ENCODE measurements at regions not wholly inside any gene's neighbourhood (a gene's known extent, or its start where the extent isn't known, plus 50 kb on each side); places are given as distances from the start of the nearest gene placed in this dataset.

DNA sequence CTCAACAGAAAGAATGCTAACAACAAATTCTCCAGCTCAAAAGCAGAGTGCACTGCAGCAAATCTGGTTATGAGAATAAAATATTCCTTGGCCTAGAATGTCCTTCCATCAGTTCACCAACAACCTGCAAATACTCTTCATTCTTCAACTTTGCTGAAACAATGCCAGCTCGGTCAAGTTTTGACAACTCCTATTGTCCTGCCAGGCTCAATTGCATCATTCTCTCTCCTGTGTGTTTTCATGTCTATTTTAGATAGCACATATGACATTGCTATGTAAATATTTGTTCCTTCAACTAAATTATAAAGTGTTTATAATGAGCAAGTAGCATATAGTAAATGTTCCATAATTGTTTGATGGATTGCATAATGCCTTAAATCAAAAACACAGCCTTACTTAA is 463.8 kb downstream of the TLE1 start:
- TF ChIP-seq POLR2A (conservative IDR thresholded peaks at IDR 0.05), result no peak
- TF ChIP-seq ZNF584 (CRISPR knock-in tag; IDR thresholded peaks at IDR 0.05; ENCODE audit: low read depth), result no peak
- no peak for TF ChIP-seq EZH2 (IDR thresholded peaks at IDR 0.05; ENCODE audit: borderline replicate concordance, low read depth, low read length)
- TF ChIP-seq SRSF3 (IDR thresholded peaks at IDR 0.05; ENCODE audit: insufficient read depth, low read length), result no peak
- no peak for TF ChIP-seq ZBTB7A (IDR thresholded peaks at IDR 0.05; ENCODE audit: borderline replicate concordance, control insufficient read depth, low read depth, low read length)
- TF ChIP-seq, protein P1, sequence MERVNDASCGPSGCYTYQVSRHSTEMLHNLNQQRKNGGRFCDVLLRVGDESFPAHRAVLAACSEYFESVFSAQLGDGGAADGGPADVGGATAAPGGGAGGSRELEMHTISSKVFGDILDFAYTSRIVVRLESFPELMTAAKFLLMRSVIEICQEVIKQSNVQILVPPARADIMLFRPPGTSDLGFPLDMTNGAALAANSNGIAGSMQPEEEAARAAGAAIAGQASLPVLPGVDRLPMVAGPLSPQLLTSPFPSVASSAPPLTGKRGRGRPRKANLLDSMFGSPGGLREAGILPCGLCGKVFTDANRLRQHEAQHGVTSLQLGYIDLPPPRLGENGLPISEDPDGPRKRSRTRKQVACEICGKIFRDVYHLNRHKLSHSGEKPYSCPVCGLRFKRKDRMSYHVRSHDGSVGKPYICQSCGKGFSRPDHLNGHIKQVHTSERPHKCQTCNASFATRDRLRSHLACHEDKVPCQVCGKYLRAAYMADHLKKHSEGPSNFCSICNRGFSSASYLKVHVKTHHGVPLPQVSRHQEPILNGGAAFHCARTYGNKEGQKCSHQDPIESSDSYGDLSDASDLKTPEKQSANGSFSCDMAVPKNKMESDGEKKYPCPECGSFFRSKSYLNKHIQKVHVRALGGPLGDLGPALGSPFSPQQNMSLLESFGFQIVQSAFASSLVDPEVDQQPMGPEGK (CRISPR knock-in tag; IDR thresholded peaks at IDR 0.05; ENCODE audit: borderline replicate concordance), result no peak
- no peak for TF ChIP-seq HCFC1 (IDR thresholded peaks at IDR 0.05; ENCODE audit: low read depth, low read length)
- TF ChIP-seq TBL1XR1 (IDR thresholded peaks at IDR 0.05; ENCODE audit: low read length in 2 of 2), result no peak
- no peak for TF ChIP-seq PCBP2 (IDR thresholded peaks at IDR 0.05; ENCODE audit: low read depth, low read length, poor library complexity, severe bottlenecking)
- TF ChIP-seq, protein P2, sequence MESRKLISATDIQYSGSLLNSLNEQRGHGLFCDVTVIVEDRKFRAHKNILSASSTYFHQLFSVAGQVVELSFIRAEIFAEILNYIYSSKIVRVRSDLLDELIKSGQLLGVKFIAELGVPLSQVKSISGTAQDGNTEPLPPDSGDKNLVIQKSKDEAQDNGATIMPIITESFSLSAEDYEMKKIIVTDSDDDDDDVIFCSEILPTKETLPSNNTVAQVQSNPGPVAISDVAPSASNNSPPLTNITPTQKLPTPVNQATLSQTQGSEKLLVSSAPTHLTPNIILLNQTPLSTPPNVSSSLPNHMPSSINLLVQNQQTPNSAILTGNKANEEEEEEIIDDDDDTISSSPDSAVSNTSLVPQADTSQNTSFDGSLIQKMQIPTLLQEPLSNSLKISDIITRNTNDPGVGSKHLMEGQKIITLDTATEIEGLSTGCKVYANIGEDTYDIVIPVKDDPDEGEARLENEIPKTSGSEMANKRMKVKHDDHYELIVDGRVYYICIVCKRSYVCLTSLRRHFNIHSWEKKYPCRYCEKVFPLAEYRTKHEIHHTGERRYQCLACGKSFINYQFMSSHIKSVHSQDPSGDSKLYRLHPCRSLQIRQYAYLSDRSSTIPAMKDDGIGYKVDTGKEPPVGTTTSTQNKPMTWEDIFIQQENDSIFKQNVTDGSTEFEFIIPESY (CRISPR knock-in tag; IDR thresholded peaks at IDR 0.05), result no peak
